NCI-H526 treated with DMSO at 0.1 percent for 48 hours (cell line): ENCODE measurements at regions not wholly inside any gene's neighbourhood (a gene's known extent, or its start where the extent isn't known, plus 50 kb on each side); places are given as distances from the start of the nearest gene placed in this dataset.
"Not testable (repeated sequence)": the region's sequence is repeated elsewhere in the genome, so short reads cannot be mapped to it uniquely, and the experiment has no call there.

ENCODE experiments used
- DNase-seq: peaks from one replicate; lab custom pipeline; 2025; lab: John Stamatoyannopoulos, UW

- DNase-seq, result no peak
Measured at GRCh38 chr5:176144508-176144907, 93.7 kb upstream of the SIMC1 start.

GRCh38 chr5:176149948-176150347, 88.3 kb upstream of the SIMC1 start:
- not testable (repeated sequence) for DNase-seq

GRCh38 chr5:176151281-176151680, 86.9 kb upstream of the SIMC1 start:
- no peak for DNase-seq

GRCh38 chr5:176152191-176152929, 85.9 kb upstream of the SIMC1 start:
- no peak for DNase-seq

GRCh38 chr5:176152930-176153311, 85.3 kb upstream of the SIMC1 start:
- DNase-seq, result no peak

GRCh38 chr5:176153741-176154140, 84.5 kb upstream of the SIMC1 start:
- DNase-seq, result no peak

GRCh38 chr5:176154821-176155220, 83.4 kb upstream of the SIMC1 start:
- DNase-seq, result no peak

GRCh38 chr5:176155922-176156359, 82.3 kb upstream of the SIMC1 start:
- no peak for DNase-seq

- no peak for DNase-seq
Measured at GRCh38 chr5:176157656-176158055, 80.6 kb upstream of the SIMC1 start.

GRCh38 chr5:176161431-176161830, 76.8 kb upstream of the SIMC1 start:
- no peak for DNase-seq

- DNase-seq, result no peak
Measured at GRCh38 chr5:176162198-176162597, 76.0 kb upstream of the SIMC1 start.

GRCh38 chr5:176162888-176163287, 75.3 kb upstream of the SIMC1 start:
- DNase-seq, result no peak

GRCh38 chr5:176166427-176166826, 71.8 kb upstream of the SIMC1 start:
- DNase-seq, result no peak

- DNase-seq, result no peak
Measured at GRCh38 chr5:176167800-176168199, 70.4 kb upstream of the SIMC1 start.

GRCh38 chr5:176169393-176170063, 68.7 kb upstream of the SIMC1 start:
- no peak for DNase-seq

GRCh38 chr5:176170084-176170483, 68.1 kb upstream of the SIMC1 start:
- no peak for DNase-seq

GRCh38 chr5:176171171-176171760, 67.0 kb upstream of the SIMC1 start:
- no peak for DNase-seq

GRCh38 chr5:176172246-176172645, 66.0 kb upstream of the SIMC1 start:
- no peak for DNase-seq

GRCh38 chr5:176173647-176174046, 64.6 kb upstream of the SIMC1 start:
- no peak for DNase-seq

GRCh38 chr5:176174345-176175025, 63.7 kb upstream of the SIMC1 start:
- no peak for DNase-seq

- DNase-seq, result no peak
Measured at GRCh38 chr5:176175101-176175852, 62.9 kb upstream of the SIMC1 start.

GRCh38 chr5:176176231-176176630, 62.0 kb upstream of the SIMC1 start:
- no peak for DNase-seq
